ENCODE measurements at regions not wholly inside any gene's neighbourhood (a gene's known extent, or its start where the extent isn't known, plus 50 kb on each side); places are given as distances from the start of the nearest gene placed in this dataset.
"Not testable (repeated sequence)": the region's sequence is repeated elsewhere in the genome, so short reads cannot be mapped to it uniquely, and the experiment has no call there.

DNA sequence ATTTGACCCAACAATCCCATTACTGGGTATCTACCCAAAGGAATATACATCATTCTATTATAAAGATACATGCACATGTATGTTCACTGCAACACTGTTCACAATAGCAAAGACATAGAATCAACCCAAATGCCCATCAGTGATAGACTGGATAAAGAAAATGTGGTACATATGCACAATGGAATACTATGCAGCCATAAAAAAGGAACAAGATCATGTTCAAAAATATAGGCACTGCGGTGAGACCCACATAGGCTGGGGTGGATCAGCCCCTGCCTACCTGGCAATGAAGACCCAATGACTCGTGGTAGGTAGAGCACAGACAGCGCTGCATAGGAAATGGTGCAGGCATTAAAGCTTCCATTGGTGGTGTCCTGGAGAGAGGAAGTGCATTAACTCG lies 88.6 kb upstream of the NFIL3 start:
- DNase-seq, result not testable (repeated sequence)

DNA sequence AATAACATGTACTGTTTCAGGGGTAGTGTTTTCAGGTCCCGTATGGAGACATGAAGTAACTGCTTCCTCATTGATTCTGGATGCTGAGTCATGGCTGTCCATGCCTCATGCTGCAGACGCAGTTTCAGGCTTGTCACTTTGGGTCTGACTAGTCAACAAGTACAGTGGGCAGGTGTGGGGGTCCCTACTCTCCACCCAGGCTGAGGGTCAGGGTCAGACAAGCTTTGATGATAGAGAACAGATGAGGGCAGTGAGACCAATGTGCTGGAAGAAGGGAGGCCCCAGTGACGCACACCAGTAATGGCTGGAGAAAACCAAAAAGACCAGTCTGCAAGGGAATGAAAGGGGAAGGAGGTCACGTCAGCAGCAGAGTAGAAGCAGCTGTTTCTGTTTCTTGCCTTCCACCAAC lies 80.0 kb upstream of the NFIL3 start:
- no peak for DNase-seq

DNA sequence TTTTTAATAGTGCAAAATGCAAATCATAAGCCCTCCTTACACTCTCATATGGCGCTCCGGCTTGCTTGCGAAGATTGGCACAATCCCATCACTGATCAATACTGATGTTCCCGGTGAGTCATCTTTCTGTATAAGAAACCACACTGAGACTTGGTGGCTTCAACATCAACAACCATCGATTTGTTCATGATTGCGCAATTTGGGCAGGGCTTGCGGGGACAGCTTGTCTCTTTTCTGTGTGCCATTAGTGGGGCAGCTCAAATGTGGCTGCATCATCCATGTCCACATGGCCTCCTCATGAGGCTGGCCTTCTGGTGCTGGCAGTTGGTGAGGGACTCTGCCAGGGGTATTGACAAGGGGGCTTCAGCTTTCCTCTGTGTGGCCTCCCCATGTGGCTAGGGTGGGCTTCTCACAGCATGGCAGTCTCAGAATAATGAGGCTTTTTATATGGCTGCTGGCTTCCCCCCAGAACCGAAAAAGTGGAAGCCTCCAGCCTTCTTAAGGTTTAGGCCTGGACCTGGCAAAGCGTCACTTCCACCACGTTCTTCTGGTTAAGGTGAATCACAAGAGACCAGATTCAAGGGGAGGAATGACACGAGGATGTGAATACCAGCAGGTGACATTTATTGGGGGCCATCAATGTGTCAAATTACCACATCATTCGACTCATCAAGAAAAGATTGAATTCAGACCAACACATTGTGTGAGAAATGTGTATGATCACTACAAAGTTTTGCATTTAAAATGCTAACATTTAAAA lies 79.5 kb upstream of the NFIL3 start:
- no peak for DNase-seq

DNA sequence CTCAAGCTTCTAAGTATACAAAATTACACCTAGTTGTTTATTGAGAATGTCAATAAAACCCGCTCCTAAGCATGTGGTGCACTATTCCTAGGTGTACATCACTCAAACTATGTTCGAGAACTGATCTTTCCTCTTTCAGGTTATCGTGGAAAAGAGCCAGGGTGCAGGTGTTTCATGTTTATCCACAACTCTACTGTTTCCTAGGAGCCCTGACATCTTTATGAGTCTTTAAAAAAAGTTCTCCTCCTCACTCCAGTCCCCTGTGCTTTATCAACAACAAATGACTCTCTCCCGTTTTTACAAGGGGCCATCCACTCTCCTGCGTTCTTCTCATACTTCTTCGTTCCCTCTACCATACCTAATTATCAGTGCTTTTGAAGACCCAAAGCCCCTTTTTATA lies 78.8 kb upstream of the NFIL3 start:
- DNase-seq, result no peak

DNA sequence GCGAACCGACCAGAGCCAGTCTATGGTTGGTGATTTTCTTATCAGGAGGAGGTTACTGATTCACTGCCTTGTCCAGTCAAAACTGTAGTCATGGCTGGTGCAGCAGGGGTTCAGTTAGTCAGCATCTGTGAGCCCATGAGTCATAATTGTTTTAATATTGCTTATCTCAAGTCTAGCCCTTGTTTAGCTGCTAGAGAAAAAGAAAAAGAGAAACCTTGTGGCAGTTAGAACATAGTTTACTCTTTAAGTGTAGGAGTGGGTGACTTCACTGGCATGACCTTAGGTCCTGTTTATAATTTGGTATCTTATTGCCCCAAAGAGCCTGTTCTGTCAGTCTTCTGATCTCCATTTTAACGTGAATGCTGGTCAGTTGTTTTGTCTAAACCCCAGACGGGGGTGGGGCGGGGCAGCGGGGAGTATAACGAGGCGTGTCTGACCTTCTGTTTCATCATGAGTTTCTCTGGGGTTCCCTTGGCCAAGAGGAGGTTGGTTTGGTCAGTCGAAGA lies 76.9 kb upstream of the NFIL3 start:
- DNase-seq, result no peak

DNA sequence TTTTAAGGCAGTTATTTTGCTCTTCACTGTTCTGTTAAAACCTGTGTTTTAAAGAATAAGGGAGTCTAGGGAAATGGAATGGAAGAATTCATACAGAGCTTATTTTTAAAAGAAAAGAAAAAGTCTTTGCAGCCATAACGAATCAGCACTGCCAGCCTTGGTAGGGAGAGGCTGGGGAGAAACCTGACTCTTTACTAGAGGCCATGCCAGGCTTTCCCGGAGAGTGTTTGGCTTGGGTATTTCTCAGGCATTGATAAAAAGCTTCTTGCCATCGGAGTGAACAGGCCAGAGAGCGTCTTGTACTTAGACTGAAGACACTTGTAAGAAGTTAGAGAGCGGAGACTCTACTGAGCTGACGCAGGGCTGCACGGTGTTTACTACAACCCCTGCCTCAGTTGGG lies 72.7 kb upstream of the NFIL3 start:
- DNase-seq, result no peak

DNA sequence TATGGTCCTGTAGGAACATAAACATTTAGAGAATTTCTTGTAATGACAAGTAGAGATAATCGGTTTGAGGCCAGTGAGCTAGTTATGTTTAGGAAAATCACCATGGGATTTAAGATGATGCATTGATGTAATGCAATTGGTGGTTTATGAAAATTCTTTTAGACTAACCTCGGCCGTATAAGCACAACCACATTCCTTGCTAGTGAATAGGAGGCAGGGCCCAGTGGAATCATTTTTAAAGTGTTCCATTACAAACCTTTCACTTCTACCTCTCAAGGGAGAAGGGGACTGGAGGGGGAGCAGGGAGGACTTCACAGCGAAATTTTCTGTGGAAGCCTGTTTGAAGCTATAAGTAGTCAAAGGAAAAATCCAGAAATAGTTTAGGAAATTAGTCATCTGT lies 71.8 kb upstream of the NFIL3 start:
- DNase-seq, result no peak

DNA sequence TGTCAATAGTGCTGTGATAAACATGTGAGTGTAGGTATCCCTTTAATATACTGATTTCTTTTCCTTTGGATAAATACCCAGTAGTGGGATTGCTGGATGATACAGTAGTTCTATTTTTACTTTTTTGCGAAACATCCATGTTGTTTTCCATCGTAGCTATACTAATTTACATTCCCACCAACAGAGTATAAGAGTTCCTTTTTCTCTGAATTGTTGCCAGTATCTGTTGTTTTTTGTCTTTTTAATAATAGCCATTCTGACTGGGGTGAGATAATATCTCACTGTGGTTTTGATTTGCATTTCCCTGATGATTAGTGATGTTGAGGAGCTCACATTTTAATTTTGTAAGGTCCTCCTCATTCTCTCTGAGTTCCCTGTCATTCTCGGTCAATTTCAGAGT lies 71.1 kb upstream of the NFIL3 start:
- DNase-seq, result no peak

DNA sequence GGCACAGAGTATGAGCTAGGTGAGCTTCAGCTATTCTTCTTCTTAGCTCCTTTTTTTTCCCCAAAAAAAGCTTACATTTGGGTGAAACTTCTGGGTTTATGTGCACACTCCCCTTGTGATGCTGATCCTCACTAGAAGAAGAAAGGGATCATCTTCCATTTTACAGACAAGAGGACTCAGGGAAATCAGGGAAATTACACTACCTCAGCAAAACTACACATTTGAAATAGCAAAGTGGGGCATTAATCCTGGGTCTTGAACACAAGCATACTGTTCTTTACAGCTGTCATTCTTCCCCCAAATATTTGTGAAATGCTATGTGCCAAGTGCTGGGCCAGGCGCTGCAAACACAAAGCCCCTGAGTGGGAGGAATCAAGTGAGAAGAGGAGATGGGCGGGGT lies 68.6 kb upstream of the NFIL3 start:
- DNase-seq, result no peak

DNA sequence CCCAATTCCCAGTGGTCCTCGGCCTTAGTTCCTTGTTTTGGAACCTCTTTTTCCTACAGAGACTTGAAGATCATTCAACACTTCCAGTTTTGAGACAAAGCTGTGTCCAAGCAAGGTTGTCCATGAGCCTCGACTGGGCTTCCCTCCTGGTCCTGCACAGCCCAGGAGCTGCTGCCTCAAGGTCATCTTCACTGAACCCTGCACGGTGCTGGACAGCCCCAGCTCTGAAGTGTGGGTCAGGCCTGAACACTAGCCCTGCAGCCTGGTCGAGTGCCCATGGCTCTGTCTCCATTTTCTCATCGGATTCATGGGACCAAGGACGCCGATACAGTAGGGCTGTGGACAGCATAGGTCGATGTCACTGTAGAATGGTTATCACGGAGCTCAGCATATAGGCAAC lies 68.0 kb upstream of the NFIL3 start:
- no peak for DNase-seq

DNA sequence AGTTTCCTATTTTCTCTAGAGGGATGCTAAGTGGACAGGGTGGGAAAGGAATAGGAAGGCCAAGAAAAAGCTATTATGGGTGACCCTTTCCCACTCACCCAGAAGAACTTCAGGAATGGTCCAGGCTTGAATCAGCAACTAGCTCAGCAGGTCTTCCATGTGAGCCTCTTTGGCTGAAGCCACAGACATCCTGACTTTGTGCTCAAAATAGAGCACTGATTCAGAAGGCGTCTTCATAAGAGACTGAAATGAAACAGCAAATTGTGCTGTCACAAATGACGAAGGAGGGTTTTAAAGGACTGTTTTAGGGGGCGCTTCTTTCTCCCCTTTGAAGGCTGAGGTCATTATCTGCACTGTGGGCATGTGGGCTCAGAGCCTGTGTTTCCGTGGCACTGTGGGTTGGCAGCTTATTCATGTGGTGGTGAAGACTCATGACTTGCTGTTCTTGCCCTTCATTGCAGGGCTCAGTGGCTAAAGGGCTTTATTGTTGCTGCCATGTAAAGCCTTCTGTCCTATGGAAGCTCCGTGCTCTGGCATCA lies 65.8 kb upstream of the NFIL3 start:
- no peak for DNase-seq

DNA sequence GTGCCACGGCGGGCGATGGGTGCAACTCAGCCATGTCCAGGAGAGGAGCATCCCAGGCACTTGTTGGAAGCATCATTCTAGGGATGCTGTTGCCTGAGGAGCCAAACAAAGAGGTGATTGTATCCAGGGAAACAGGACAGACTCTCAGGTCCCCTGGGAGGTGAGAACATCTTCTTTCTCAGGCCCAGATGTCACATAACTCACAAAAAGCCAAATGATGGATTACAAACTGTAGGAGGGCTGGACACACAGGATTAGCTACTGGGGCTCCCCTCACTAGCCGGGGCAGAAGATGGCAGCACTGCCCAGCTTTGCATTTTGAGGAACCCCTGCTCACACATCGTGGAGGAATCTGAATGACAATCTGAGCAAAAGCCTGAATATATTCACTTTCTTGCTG lies 64.7 kb upstream of the NFIL3 start:
- no peak for DNase-seq

DNA sequence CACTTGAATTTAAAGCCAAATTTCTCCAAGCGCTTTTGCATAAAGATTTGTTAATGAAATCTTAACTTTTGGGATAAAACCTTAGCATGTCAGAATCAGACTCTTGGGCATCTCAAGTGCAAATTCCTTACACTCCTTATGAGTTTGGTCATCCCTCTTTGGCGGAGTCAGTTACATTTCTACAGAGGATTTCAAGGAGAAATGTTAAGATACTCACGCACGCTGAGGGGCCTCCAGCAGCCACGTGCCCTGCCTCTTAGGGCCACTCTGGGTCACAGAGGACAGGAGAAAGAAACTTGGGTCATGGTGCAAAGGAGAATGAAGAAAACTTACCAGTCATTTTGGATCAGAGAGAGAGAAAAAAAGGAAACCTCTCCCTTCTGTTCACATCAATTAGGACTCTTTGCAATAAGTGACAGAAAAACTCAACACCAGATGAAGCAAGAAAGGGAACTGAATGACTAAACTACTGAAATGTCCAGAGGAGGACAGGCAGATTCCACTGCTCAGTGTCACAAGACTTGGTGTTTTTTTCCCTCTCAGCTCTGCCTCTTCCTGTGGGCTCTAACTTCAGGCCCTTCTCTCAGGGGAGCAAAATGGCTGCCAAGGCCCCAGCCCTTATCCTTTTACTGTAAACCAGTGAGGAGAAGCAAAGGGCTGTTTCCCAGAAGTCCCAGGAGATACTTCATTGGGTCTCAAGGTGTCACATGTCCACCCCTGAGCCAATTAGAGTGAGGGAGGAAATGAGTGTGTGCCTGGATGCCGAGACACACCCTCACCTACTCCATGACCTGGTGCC lies 63.3 kb upstream of the NFIL3 start:
- DNase-seq, result peak; percentile 18

DNA sequence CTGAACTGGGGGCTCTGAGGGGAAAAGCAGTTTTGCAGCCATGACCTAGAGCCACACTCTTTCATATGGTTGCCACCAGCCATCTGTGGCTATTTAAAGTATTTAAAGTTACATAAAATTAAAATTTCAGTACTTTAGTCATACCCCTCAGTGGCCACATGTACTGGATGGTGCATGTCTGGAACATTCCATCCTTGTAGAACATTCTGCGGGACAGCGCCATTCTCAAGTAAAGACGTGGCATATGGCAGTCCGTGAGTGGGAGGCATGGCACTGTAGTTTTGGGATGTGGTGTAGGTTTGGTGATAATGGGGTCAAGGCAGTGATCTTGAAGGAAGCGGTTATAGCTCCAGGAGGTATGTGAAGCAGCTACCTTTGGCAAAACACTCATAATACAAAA lies 61.4 kb upstream of the NFIL3 start:
- no peak for DNase-seq

DNA sequence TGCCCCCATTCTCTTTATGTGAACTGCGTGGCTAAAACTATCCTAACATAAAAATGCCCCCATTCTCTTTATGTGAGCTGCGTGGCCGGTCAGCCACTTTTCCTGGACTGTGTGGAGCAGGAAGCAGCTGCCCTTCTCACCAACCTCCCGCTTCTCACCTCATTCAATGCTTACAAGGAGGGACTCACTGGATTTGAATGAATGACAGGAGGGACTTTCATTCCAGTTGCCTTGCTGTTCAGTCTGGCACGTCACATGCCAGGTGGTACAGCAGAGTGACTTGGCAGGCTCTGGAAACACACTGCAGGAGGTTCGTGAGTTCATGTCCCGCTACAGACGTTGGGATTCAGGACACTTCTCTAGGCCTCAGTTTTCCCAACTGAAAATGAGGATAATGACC lies 60.2 kb upstream of the NFIL3 start:
- no peak for DNase-seq

DNA sequence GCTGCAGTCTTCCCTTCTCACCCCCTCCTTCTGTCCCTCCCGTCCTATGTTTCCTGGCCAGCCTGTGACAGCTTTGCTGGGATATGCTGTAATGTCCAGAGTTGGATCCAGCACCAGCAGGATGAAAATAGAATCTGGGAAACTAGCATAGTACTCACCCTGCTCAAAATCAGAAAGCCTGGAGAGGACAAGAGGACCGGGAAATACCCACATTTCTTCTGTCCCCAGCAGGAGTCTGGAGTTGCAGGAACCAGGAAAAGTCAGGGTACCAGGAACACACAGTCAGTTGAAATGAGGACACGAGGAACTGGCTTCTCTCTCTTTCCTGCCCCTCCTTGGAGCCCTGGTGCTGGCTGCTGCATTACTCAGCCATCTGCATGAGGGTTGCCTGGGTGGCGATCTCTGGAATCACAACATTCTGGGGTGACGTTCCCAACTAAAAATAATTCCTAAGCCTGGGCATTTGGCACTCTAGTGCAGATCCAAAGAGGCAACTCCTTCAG lies 59.6 kb upstream of the NFIL3 start:
- DNase-seq, result no peak

DNA sequence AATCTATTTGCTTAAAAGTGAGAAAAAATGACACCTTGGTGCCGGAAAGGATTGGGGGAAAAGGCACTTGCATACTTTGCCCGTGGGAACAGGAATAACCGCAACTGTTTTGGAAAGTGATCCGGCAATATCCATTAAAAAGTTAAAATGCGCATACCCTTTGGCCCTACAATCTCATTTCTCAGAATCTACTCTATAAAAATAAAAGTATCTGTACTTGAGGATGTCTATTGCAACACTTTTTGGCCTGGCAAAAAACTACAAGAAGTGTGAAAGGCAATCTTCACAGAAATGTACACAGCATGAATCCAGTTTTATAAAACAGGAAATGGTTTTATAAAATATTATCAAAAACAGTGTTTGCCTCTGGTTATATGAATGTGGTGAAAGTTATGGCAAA lies 58.3 kb upstream of the NFIL3 start:
- DNase-seq, result no peak

DNA sequence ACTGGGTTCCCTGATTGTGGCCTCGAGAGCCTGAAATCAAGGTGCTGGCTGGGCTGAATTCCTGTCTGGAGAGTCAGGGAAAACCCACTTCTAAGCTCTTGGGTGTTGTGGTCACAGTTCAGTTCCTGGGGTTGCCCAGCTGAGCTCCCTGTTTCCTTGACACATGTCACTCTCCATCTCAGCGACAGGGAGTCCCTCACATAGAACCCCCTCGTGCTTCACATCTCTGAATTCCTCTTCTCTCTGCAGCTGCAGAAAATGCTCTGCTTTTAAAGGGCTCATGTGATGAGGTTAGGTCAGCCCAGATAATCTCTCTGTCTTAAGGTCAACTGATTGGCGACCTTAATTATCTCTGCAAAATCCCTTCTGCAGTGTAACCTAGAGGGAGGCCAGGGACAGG lies 53.5 kb upstream of the NFIL3 start:
- no peak for DNase-seq

DNA sequence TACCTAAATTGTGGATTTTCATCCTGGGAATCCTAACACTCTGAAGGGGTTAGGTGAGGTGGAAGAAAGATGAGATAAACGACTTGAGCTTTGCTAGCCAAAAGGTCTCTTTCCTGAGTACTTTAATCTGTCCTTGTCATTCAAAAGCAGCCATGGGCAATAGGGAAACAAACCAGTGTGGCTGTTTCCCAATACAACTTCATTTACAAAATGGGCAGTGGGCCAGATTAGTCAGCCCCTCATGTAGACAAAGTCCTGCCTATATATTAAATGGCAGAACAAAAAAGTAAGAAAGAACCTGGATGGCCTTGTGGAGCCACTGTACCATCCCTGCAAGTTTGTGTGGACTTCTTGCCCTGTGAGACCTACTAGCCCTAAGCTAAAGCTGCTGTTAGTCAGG lies 51.0 kb upstream of the NFIL3 start:
- no peak for DNase-seq

All from 8988T (cell line).